Memory B cell (primary cell): ENCODE measurements at regions not wholly inside any gene's neighbourhood (a gene's known extent, or its start where the extent isn't known, plus 50 kb on each side); places are given as distances from the start of the nearest gene placed in this dataset.

Source experiments
- ATAC-seq: fragments of 150-1000 bp; cut with Tn5 transposase; 2 replicates; pipeline ENCODE4 v1.10.0; 2021; ENCODE audit warnings: low read depth, mild to moderate bottlenecking, moderate library complexity
- DNase-seq, 2 donors: peaks; one replicate each; pipeline ENCODE4 v3.0.0; 2022; ENCODE audit warnings: low spot score in 2 of 2
- H3K27ac Mint-ChIP-seq: one replicate; pipeline ENCODE4 v1.8.0; 2022; ENCODE audit warnings: mild to moderate bottlenecking, moderate library complexity, mixed read lengths
- H3K27me3 Mint-ChIP-seq: one replicate; pipeline ENCODE4 v1.8.0; 2022; ENCODE audit warnings: mixed read lengths
- H3K36me3 Mint-ChIP-seq: one replicate; pipeline ENCODE4 v1.8.0; 2022; ENCODE audit warnings: mild to moderate bottlenecking, mixed read lengths
- H3K4me1 Mint-ChIP-seq: one replicate; pipeline ENCODE4 v1.8.0; 2022; ENCODE audit warnings: mixed read lengths
- H3K4me3 Mint-ChIP-seq: one replicate; pipeline ENCODE4 v1.8.0; 2022; ENCODE audit warnings: mild to moderate bottlenecking, moderate library complexity, mixed read lengths
- H3K9me3 Mint-ChIP-seq: one replicate; pipeline ENCODE4 v1.8.0; 2022; ENCODE audit warnings: mixed read lengths

GRCh38 chr9:82242285-82242963 lies 253.9 kb downstream of the SPATA31D1 start:
- no peak for DNase-seq
- H3K27me3 Mint-ChIP-seq, result no peaks in the 10 kb centered on the region
- H3K36me3 Mint-ChIP-seq, result peaks cover 8% of the 10 kb centered on the region
- ATAC-seq, result no peak
- peaks cover 21% of the 10 kb centered on the region for H3K9me3 Mint-ChIP-seq
- H3K4me3 Mint-ChIP-seq, result peak overlapping the region; percentile 34
- H3K4me1 Mint-ChIP-seq, result peaks cover 7% of the 10 kb centered on the region
- H3K27ac Mint-ChIP-seq, result no peak overlapping the region

- ATAC-seq (peak; percentile 31), DNase-seq (no peak)
- Mint-ChIP-seq H3K4me3 (no peak overlapping the region), H3K4me1 (peaks cover 8% of the 10 kb centered on the region), H3K27ac (no peak overlapping the region), H3K27me3 (no peaks in the 10 kb centered on the region), H3K36me3 (no peaks in the 10 kb centered on the region), H3K9me3 (peaks cover 4% of the 10 kb centered on the region)
These were observed 258.7 kb downstream of the SPATA31D1 start for GRCh38 chr9:82247318-82247717.

DNA sequence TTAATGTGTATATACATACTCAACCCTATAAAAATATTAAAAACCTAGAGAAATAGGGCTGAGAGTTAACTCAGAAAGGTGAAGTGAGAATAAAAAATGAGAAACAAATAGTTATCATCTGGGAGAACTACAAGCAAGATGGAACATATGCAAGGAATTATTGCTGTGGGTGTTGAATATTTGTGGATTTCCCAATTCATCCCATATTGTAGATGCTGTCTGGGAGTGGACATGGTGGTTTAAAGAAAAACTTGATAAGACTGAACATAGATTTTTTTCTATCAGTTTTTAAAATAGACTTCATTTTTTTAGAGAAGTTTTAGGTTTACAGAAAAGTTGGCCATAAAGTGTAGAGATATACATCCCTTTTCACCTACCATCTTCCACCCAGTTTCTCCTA lies 263.5 kb downstream of the SPATA31D1 start:
- no peak for ATAC-seq
- Mint-ChIP-seq H3K27me3 (no peaks in the 10 kb centered on the region), H3K4me3 (no peak overlapping the region), H3K4me1 (peaks cover 3% of the 10 kb centered on the region), H3K9me3 (no peaks in the 10 kb centered on the region), H3K27ac (no peak overlapping the region), H3K36me3 (no peaks in the 10 kb centered on the region)
- no peak for DNase-seq

- no peaks in the 10 kb centered on the region for H3K27me3 Mint-ChIP-seq
- H3K9me3 Mint-ChIP-seq, result no peaks in the 10 kb centered on the region
- DNase-seq, result no peak
- no peak for ATAC-seq
- no peak overlapping the region for H3K27ac Mint-ChIP-seq
- no peaks in the 10 kb centered on the region for H3K36me3 Mint-ChIP-seq
- no peaks in the 10 kb centered on the region for H3K4me1 Mint-ChIP-seq
- H3K4me3 Mint-ChIP-seq, result no peak overlapping the region
These were observed 266.2 kb downstream of the SPATA31D1 start for GRCh38 chr9:82254646-82255367.

GRCh38 chr9:82255481-82256176 lies 267.1 kb downstream of the SPATA31D1 start:
- Mint-ChIP-seq H3K36me3 (no peaks in the 10 kb centered on the region), H3K4me1 (no peaks in the 10 kb centered on the region), H3K4me3 (no peak overlapping the region), H3K9me3 (no peaks in the 10 kb centered on the region), H3K27me3 (no peaks in the 10 kb centered on the region), H3K27ac (no peak overlapping the region)
- DNase-seq (no peak), ATAC-seq (no peak)

GRCh38 chr9:82260691-82261090 lies 272.1 kb downstream of the SPATA31D1 start:
- no peaks in the 10 kb centered on the region for H3K36me3 Mint-ChIP-seq
- no peaks in the 10 kb centered on the region for H3K4me1 Mint-ChIP-seq
- no peak overlapping the region for H3K27ac Mint-ChIP-seq
- no peaks in the 10 kb centered on the region for H3K27me3 Mint-ChIP-seq
- H3K4me3 Mint-ChIP-seq, result no peak overlapping the region
- DNase-seq (no peak), ATAC-seq (no peak)
- H3K9me3 Mint-ChIP-seq, result peaks cover 2% of the 10 kb centered on the region

GRCh38 chr9:82263619-82264018 lies 275.0 kb downstream of the SPATA31D1 start:
- no peak overlapping the region for H3K27ac Mint-ChIP-seq
- no peaks in the 10 kb centered on the region for H3K4me1 Mint-ChIP-seq
- H3K4me3 Mint-ChIP-seq, result no peak overlapping the region
- H3K36me3 Mint-ChIP-seq, result no peaks in the 10 kb centered on the region
- DNase-seq (no peak), ATAC-seq (no peak)
- H3K9me3 Mint-ChIP-seq, result peaks cover 2% of the 10 kb centered on the region
- no peaks in the 10 kb centered on the region for H3K27me3 Mint-ChIP-seq

DNA sequence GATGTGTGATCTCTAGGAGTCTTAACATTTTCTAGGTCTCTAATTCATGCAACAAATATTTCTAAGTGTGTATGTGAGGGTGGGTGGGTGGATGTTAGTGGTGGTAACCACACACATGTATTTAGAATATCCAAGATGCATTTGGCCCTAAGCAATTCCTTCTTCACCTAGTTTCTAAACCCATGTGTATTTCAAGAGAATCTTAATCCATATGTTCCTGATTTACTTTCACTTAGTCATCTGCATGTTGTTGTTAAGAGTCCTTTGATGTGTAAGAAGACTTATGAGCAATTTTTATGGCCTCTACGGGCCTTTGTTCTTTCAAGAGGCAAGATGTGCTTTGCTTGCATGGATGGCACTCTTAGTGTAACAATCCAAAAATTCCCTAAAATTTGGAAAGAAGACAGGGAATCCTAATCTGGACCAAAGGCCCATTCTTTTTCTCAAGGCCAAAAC lies 282.6 kb downstream of the SPATA31D1 start:
- H3K27me3 Mint-ChIP-seq, result no peaks in the 10 kb centered on the region
- ATAC-seq, result no peak
- H3K27ac Mint-ChIP-seq, result no peak overlapping the region
- no peak for DNase-seq
- no peaks in the 10 kb centered on the region for H3K4me1 Mint-ChIP-seq
- H3K4me3 Mint-ChIP-seq, result no peak overlapping the region
- H3K36me3 Mint-ChIP-seq, result no peaks in the 10 kb centered on the region
- no peaks in the 10 kb centered on the region for H3K9me3 Mint-ChIP-seq

- H3K36me3 Mint-ChIP-seq, result no peaks in the 10 kb centered on the region
- peaks cover 5% of the 10 kb centered on the region for H3K4me1 Mint-ChIP-seq
- no peak overlapping the region for H3K4me3 Mint-ChIP-seq
- no peak overlapping the region for H3K27ac Mint-ChIP-seq
- no peaks in the 10 kb centered on the region for H3K27me3 Mint-ChIP-seq
- ATAC-seq (no peak), DNase-seq (no peak)
- H3K9me3 Mint-ChIP-seq, result peaks cover 4% of the 10 kb centered on the region
These were observed 284.5 kb downstream of the SPATA31D1 start for GRCh38 chr9:82273121-82273520.

- Mint-ChIP-seq H3K27me3 (no peaks in the 10 kb centered on the region), H3K36me3 (peaks cover 3% of the 10 kb centered on the region), H3K27ac (no peak overlapping the region), H3K4me3 (no peak overlapping the region), H3K4me1 (peaks cover 5% of the 10 kb centered on the region), H3K9me3 (peaks cover 4% of the 10 kb centered on the region)
- no peak for DNase-seq
- ATAC-seq, result no peak
These were observed 286.8 kb downstream of the SPATA31D1 start for GRCh38 chr9:82275258-82275927.

DNA sequence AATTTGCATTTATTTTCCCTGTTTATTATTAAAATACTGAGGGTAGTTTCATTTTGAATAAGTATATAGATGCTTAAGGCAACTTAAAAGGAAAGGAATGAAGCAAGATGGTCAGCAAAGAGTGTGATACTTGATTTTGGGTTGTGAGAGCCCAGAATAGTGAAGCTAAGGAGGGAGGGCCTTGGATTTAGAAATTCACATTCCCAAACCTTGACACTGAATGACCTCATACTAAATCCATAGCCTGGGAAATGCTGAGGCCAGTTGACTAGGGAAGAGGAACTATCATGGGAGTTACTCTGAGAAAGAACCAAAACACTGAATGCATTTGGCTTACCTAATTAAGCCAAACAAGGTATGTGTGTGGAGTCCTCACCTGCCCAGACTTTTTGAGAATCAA lies 292.5 kb downstream of the SPATA31D1 start:
- Mint-ChIP-seq H3K4me3 (no peak overlapping the region), H3K36me3 (peaks cover 3% of the 10 kb centered on the region), H3K9me3 (peaks cover 4% of the 10 kb centered on the region), H3K27ac (no peak overlapping the region), H3K4me1 (peaks cover 5% of the 10 kb centered on the region), H3K27me3 (no peaks in the 10 kb centered on the region)
- ATAC-seq (no peak), DNase-seq (no peak)

DNA sequence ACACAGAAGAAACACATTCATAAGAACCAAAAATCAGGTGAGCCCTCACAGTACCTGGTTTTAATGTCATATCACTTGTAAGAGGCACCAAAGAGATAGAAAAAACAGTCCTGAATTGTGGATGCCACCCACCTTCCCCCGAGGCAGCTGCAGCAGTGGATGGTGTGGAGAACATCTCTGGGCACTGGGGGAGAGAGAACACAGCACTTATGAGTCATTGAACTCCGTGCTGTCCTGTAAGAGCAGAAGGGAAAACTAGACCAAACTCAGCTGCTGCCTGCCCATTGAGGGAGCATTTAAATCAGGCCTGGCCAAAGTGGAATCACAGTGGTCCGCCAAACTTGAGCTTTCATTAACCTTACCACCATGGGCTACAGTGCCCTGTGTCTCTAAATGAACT lies 296.2 kb downstream of the SPATA31D1 start:
- Mint-ChIP-seq H3K4me3 (no peak overlapping the region), H3K4me1 (no peaks in the 10 kb centered on the region), H3K27ac (no peak overlapping the region), H3K36me3 (peaks cover 3% of the 10 kb centered on the region), H3K27me3 (no peaks in the 10 kb centered on the region), H3K9me3 (peaks cover 4% of the 10 kb centered on the region)
- DNase-seq, result no peak
- no peak for ATAC-seq

DNA sequence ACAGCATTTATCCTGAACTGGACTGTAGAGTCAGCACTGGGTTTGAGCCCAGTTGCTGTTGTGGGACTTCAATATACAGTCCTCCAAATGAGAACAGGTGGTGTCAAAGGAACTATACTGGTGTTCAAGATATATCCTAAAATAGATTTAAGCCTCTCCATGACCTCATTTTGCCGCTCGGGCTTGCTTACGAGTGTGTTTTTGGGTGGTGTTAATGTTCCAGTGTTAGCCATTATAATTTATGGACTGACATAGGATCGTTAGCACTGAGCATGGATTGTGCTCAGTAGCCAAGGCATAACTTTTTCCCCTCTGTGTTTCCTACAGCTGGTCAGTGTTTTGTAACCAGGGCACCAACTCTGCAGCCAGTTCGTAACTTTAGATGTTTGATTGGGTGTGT lies 306.6 kb downstream of the SPATA31D1 start:
- no peak overlapping the region for H3K4me3 Mint-ChIP-seq
- peaks cover 3% of the 10 kb centered on the region for H3K4me1 Mint-ChIP-seq
- no peaks in the 10 kb centered on the region for H3K36me3 Mint-ChIP-seq
- no peak overlapping the region for H3K27ac Mint-ChIP-seq
- no peak for ATAC-seq
- H3K27me3 Mint-ChIP-seq, result no peaks in the 10 kb centered on the region
- H3K9me3 Mint-ChIP-seq, result peaks cover 4% of the 10 kb centered on the region
- no peak for DNase-seq

DNA sequence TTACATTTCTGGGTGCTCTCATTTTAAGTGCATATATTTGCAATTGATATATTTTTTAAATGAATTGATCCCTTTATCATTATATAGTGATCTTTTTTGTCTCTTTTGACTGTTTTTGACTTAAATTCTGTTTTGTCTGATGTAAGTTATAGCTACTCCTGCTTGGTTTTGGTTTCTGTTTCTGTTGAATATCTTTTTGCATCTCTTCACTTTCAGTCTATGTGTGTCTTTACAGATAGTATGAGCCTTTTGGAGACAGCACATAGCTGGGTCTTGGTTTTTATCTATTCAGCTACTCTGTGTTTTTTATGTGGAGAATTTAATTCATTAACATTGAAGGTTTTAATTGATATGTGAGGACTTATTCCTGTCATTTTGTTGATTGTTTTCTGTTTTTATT lies 311.3 kb downstream of the SPATA31D1 start:
- no peak for DNase-seq
- no peak for ATAC-seq
- Mint-ChIP-seq H3K36me3 (no peaks in the 10 kb centered on the region), H3K9me3 (peaks cover 2% of the 10 kb centered on the region), H3K4me3 (no peak overlapping the region), H3K4me1 (peaks cover 5% of the 10 kb centered on the region), H3K27me3 (no peaks in the 10 kb centered on the region), H3K27ac (no peak overlapping the region)
